ENCODE measurements at regions not wholly inside any gene's neighbourhood (a gene's known extent, or its start where the extent isn't known, plus 50 kb on each side); places are given as distances from the start of the nearest gene placed in this dataset.

DNA sequence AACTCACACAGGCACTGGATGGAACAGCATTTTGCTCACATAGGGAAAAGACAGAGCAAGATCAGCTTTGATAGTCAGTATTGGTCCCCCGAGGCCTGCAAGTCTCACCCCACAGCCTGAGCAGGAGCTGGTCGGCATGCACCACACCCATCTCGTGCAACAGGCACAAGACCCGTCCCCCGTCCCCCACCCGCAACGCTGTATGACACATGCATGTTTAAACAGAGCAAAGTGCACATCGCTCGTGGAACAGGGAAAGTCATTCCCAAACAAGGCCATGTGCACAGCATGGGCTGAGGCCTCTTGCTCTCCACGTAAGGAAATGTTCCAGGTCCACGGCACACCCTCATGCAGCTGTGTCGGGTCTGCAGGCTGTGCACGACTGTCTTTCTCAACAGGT is 527.2 kb downstream of the ACTR3B start:
- Histone ChIP-seq H3K27ac (no peak overlapping the region), H3K36me3 (replicated peaks) (no peaks in the 10 kb centered on the region), H3K27me3 (replicated peaks) (no peaks in the 10 kb centered on the region), H3K4me3 (ENCODE audit: low read depth, low read length) (no peak overlapping the region)
- in situ Hi-C loops (cut with HindIII; ENCODE audit: low pct_ligation_motif_present, low sequenced_read_pairs), result no loop called here
- TF ChIP-seq, protein P1, sequence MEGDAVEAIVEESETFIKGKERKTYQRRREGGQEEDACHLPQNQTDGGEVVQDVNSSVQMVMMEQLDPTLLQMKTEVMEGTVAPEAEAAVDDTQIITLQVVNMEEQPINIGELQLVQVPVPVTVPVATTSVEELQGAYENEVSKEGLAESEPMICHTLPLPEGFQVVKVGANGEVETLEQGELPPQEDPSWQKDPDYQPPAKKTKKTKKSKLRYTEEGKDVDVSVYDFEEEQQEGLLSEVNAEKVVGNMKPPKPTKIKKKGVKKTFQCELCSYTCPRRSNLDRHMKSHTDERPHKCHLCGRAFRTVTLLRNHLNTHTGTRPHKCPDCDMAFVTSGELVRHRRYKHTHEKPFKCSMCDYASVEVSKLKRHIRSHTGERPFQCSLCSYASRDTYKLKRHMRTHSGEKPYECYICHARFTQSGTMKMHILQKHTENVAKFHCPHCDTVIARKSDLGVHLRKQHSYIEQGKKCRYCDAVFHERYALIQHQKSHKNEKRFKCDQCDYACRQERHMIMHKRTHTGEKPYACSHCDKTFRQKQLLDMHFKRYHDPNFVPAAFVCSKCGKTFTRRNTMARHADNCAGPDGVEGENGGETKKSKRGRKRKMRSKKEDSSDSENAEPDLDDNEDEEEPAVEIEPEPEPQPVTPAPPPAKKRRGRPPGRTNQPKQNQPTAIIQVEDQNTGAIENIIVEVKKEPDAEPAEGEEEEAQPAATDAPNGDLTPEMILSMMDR (IDR thresholded peaks at IDR 0.05; ENCODE audit: low read depth, low read length, missing control alignments), result no peak
- no peak for DNase-seq

DNA sequence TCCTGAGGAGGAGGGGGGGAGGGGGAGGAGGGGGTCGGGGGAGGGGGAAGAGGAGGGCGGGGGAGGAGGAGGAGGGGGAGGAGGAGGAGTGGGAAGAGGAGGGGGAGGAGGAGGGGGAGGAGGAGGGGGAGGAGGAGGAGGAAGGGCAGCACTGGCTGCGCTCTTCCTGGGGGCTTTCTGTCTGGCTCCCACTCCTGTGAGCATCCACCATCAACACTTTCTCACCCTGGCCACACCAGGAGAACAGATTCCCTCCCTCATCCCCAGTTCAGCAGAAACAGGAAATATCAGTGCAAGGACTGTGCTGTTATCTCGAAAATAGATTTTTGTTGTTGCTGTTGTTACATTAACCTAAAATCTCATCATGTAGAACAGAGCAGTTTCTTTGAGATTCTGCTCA is 530.5 kb downstream of the ACTR3B start:
- Histone ChIP-seq H3K27ac (no peak overlapping the region), H3K4me3 (ENCODE audit: low read depth, low read length) (no peak overlapping the region), H3K27me3 (replicated peaks) (no peaks in the 10 kb centered on the region), H3K36me3 (replicated peaks) (no peaks in the 10 kb centered on the region)
- DNase-seq, result no peak
- in situ Hi-C loops (cut with HindIII; ENCODE audit: low pct_ligation_motif_present, low sequenced_read_pairs), result no loop called here
- TF ChIP-seq, protein P1 (IDR thresholded peaks at IDR 0.05; ENCODE audit: low read depth, low read length, missing control alignments), result no peak

DNA sequence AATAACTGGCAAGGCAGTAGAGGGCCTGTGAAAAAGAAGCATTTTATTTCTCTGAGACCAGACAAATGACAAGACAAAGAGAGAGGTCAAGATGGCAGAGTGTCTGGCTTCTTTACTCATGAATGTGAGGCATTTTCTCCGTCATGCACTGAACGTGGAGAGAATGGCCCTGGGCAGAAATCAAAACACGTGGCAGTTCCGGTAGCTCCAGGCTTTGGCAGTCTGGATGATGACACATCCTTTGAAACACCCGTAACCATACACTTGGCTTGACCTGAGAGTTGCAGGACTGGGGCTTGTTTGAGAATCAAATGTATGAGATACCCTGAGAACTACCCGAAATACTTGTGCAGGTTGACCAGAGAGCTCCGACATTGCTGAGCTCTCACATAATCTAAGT is 537.6 kb downstream of the ACTR3B start:
- TF ChIP-seq, protein P1 (IDR thresholded peaks at IDR 0.05; ENCODE audit: low read depth, low read length, missing control alignments), result no peak
- in situ Hi-C loops (cut with HindIII; ENCODE audit: low pct_ligation_motif_present, low sequenced_read_pairs), result no loop called here
- no peak overlapping the region for H3K27ac ChIP-seq
- no peak for DNase-seq
- no peaks in the 10 kb centered on the region for H3K36me3 ChIP-seq (replicated peaks)
- no peak overlapping the region for H3K4me3 ChIP-seq (ENCODE audit: low read depth, low read length)
- no peaks in the 10 kb centered on the region for H3K27me3 ChIP-seq (replicated peaks)

DNA sequence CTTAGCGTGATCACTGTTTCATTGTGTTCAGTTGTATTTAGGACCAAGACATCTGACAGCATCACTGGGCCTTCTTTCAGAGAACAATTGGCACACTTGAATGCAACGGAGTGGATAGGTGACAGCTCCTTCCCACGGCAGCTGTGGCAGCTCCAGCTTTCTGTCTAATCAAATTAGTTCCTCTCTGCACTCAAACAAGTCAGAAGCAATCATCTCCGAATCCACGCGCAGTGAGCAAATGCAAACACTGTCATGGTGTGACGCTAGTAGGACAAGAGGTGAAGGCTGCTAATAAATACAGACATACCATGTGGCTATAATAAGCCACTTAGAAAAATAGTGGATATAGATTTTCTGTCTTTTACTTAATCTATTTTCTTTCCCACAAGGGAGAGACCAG is 542.4 kb downstream of the ACTR3B start:
- in situ Hi-C loops (cut with HindIII; ENCODE audit: low pct_ligation_motif_present, low sequenced_read_pairs), result no loop called here

DNA sequence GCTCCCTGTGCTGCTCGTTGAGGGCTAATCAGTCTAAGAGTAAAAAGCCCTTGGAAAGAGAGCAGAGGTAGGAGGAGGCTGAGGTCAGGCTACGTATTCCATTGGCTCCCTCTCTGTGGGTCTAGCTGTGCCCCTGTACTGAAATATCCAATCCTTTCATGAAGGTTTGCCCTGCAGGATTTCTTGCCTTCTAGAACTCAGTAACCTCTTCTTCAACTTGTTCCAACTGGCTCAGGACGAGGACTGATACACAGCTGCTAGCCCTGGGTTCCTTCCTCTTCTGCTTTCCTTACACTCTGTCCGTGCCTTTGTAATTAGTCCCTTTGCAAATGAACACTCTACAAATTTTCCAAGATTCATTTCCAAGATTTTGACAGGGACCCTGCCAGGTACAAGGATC is 560.5 kb downstream of the ACTR3B start:
- H3K4me3 ChIP-seq (ENCODE audit: low read depth, low read length), result no peak overlapping the region
- TF ChIP-seq, protein P1 (IDR thresholded peaks at IDR 0.05; ENCODE audit: low read depth, low read length, missing control alignments), result no peak
- in situ Hi-C loops (cut with HindIII; ENCODE audit: low pct_ligation_motif_present, low sequenced_read_pairs), result no loop called here
- no peaks in the 10 kb centered on the region for H3K27me3 ChIP-seq (replicated peaks)
- no peak overlapping the region for H3K27ac ChIP-seq
- H3K36me3 ChIP-seq (replicated peaks), result no peaks in the 10 kb centered on the region
- no peak for DNase-seq

More for the DNA sequence above, 542.4 kb downstream of the ACTR3B start:
- TF ChIP-seq, protein P1 (IDR thresholded peaks at IDR 0.05; ENCODE audit: low read depth, low read length, missing control alignments), result no peak
- Histone ChIP-seq H3K27me3 (replicated peaks) (no peaks in the 10 kb centered on the region), H3K36me3 (replicated peaks) (no peaks in the 10 kb centered on the region), H3K4me3 (ENCODE audit: low read depth, low read length) (no peak overlapping the region), H3K27ac (no peak overlapping the region)
- DNase-seq, result no peak

DNA sequence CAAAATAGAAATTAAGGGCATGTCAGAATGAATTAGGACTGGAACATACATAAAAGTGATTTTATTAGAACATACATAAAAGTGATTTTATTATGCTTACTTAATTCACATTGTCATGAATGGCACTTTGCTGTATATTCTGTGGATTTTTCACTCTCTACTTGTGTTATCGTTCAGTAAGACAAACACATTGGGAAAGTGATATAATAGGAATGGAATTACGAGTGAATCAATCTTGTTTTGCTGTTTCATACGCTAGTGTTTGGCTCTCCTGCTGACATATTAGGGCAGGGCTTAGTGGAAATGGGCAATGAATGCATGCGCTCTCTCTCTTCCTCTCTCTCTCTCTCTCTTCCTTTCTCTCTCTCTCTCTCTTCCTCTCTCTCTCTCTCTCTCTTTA is 561.1 kb downstream of the ACTR3B start:
- Histone ChIP-seq H3K36me3 (replicated peaks) (no peaks in the 10 kb centered on the region), H3K27me3 (replicated peaks) (no peaks in the 10 kb centered on the region), H3K27ac (no peak overlapping the region), H3K4me3 (ENCODE audit: low read depth, low read length) (no peak overlapping the region)
- no peak for DNase-seq
- TF ChIP-seq, protein P1 (IDR thresholded peaks at IDR 0.05; ENCODE audit: low read depth, low read length, missing control alignments), result no peak
- in situ Hi-C loops (cut with HindIII; ENCODE audit: low pct_ligation_motif_present, low sequenced_read_pairs), result no loop called here

All from brain microvascular endothelial cell (primary cell).